GM19324 (cell line): ENCODE measurements at regions not wholly inside any gene's neighbourhood (a gene's known extent, or its start where the extent isn't known, plus 50 kb on each side); places are given as distances from the start of the nearest gene placed in this dataset.
"Not testable (repeated sequence)": the region's sequence is repeated elsewhere in the genome, so short reads cannot be mapped to it uniquely, and the experiment has no call there.

ENCODE experiments used
- ATAC-seq: cut with Tn5 transposase; IDR thresholded peaks from one replicate; pipeline ENCODE4 v1.9.1; 2021; ENCODE audit warnings: mild to moderate bottlenecking, moderate library complexity; ENCODE audit not compliant: unreplicated experiment, low FRiP score

GRCh38 chr3:125645616-125646015 is 50.3 kb upstream of the OSBPL11 start:
- no peak for ATAC-seq

- no peak for ATAC-seq
These were observed 51.3 kb upstream of the OSBPL11 start for GRCh38 chr3:125646581-125646980.

GRCh38 chr3:125647318-125648014 is 52.2 kb upstream of the OSBPL11 start:
- ATAC-seq = no peak

- ATAC-seq = no peak
These were observed 55.9 kb upstream of the OSBPL11 start for GRCh38 chr3:125651244-125651643.

- no peak for ATAC-seq
These were observed 57.1 kb upstream of the OSBPL11 start for GRCh38 chr3:125652349-125652748.

GRCh38 chr3:125654526-125654925 is 59.2 kb upstream of the OSBPL11 start:
- no peak for ATAC-seq

GRCh38 chr3:125662675-125663074 is 67.4 kb upstream of the OSBPL11 start:
- no peak for ATAC-seq

- ATAC-seq = no peak
These were observed 75.1 kb upstream of the OSBPL11 start for GRCh38 chr3:125670352-125670751.

GRCh38 chr3:125670945-125671344 is 75.6 kb upstream of the OSBPL11 start:
- no peak for ATAC-seq

GRCh38 chr3:125671461-125672243 is 76.4 kb upstream of the OSBPL11 start:
- ATAC-seq = no peak

GRCh38 chr3:125675791-125676190 is 80.5 kb upstream of the OSBPL11 start:
- no peak for ATAC-seq

- no peak for ATAC-seq
These were observed 84.0 kb upstream of the OSBPL11 start for GRCh38 chr3:125679258-125679657.

GRCh38 chr3:125681146-125681545 is 85.8 kb upstream of the OSBPL11 start:
- no peak for ATAC-seq

GRCh38 chr3:125681906-125682305 is 86.6 kb upstream of the OSBPL11 start:
- not testable (repeated sequence) for ATAC-seq

GRCh38 chr3:125682610-125683009 is 87.3 kb upstream of the OSBPL11 start:
- not testable (repeated sequence) for ATAC-seq

GRCh38 chr3:125683067-125683829 is 88.0 kb upstream of the OSBPL11 start:
- ATAC-seq = no peak

GRCh38 chr3:125684199-125684598 is 88.9 kb upstream of the OSBPL11 start:
- ATAC-seq = no peak

- ATAC-seq = not testable (repeated sequence)
These were observed 90.4 kb upstream of the OSBPL11 start for GRCh38 chr3:125685741-125686140.

- ATAC-seq = no peak
These were observed 97.1 kb upstream of the OSBPL11 start for GRCh38 chr3:125692361-125692760.

GRCh38 chr3:125693887-125694286 is 98.6 kb upstream of the OSBPL11 start:
- ATAC-seq = no peak

GRCh38 chr3:125694761-125695294 is 99.5 kb upstream of the OSBPL11 start:
- ATAC-seq = no peak
